T-helper 1 cell treated with Interleukin-12 subunit alpha and Interleukin-12 subunit beta and Interleukin-4 antibody, amounts not matched to agents 30 ng/mL and 1 ng/mL, for 36 hours (primary cell): ENCODE measurements at regions not wholly inside any gene's neighbourhood (a gene's known extent, or its start where the extent isn't known, plus 50 kb on each side); places are given as distances from the start of the nearest gene placed in this dataset.
"Not testable (repeated sequence)": the region's sequence is repeated elsewhere in the genome, so short reads cannot be mapped to it uniquely, and the experiment has no call there.

ENCODE experiments used
- intact Hi-C: fragments of 100-400 bp; cut with micrococcal nuclease; formaldehyde crosslinking; loops from one replicate; pipeline ENCODE4 v1.15.1; 2024

GRCh38 chr3:153437666-153438065 lies 275.6 kb downstream of the RAP2B start:
- intact Hi-C loops = no loop called here

DNA sequence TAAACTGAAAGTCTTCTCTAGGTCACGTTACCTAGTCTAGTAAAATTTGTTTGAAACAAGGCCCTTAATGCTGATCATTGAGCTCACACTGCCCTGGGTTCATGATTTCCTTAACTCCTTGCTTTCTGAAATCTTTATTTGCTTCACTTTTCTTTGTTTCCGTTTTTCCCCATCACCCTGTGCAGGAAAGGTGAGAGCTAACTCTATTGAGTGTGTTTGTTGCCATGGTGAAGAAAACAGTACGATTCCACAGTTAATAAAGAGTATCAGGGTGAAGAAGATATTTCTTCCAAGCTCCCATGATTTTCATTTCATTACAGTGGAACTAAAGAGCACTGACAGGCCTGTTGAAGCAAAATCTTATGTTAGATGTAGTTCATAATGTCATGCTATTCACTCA lies 276.2 kb downstream of the RAP2B start:
- intact Hi-C loops = no loop called here

DNA sequence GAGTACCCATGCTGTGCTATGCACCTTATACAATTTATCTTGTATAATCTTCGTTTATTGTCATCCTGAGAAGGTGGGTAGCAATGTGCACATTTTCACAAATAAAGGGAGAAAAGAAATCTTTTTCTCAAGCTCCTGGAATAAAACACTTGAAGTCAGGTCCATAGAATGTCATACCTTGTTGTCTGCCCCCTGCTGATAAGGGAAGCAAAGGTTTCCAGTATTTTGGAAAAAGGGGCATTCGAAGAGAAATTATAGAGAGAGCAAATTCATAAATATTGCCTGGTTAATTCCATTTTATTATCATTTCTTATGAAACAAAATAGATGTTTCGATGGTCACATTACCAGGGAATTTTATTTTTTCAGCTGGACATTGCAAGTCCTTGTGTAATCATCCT lies 277.8 kb downstream of the RAP2B start:
- intact Hi-C loops = loop anchor here (5.0 kb wide), 3 partner anchors 277 to 397 kb away; partner anchors contain the start of gene RAP2B

DNA sequence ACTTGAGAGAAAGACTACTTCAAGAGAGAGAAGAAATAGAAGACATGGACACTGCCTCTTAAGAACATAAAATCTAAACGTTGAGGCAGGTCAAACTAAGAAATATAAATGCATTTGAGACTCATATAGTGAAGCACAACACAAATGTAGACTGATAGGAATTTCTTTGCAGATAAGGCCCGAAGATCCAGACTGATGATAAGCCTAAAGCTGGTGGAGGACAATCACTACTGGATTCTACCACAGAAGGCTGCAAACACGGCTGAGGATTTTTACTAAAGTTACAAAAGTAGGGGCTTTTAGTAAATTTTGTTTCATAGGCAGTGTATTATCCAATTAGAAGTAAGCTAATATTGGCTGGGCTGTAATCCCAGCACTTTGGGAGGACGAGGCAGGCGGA lies 278.3 kb downstream of the RAP2B start:
- intact Hi-C loops = loop anchor here (5.0 kb wide), 3 partner anchors 278 to 398 kb away; partner anchors contain the start of gene RAP2B

- intact Hi-C loops = loop anchor here (5.0 kb wide), 3 partner anchors 280 to 400 kb away; partner anchors contain the start of gene RAP2B
These were observed 280.4 kb downstream of the RAP2B start for GRCh38 chr3:153442386-153442785.

GRCh38 chr3:153442799-153443487 lies 280.9 kb downstream of the RAP2B start:
- intact Hi-C loops = loop anchor here (5.0 kb wide), 3 partner anchors 281 to 401 kb away; partner anchors contain the start of gene RAP2B

DNA sequence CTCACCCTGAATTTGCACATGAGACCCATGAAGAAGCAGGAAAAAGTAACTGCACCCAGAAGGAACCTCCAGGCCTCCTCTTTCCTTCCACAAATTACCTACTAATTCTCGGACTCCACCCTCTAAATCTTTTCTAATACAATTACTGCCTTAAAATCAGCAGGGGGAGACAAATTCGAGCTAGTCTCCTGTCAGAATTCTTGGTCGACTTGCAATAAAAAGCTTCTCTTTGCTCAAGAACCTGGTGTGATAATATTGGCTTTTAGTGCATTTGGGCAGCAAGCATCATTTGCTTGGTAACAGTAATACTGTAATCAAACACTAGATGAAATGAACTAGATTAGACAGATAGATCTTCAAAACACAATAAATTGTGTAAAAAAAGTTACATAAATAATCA lies 281.9 kb downstream of the RAP2B start:
- intact Hi-C loops = loop anchor here (5.0 kb wide), 3 partner anchors 282 to 402 kb away; partner anchors contain the start of gene RAP2B

DNA sequence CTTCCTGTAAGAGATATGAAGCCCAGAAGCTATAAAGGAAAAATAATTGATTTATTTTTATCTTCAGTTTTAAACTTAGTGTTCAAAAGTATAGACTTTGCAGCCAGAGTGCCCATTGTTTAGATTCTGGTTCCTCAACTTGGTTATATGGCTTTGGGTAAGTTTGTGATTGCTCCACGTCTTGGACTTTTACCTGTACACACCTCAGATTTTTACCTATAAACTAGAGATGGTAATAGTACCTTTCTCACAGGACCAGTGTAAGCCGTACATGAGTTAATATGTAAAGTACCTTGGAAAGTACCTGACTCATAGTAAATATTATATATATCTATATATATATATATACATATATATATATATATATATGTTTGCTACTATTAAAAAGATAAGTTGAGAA lies 283.8 kb downstream of the RAP2B start:
- intact Hi-C loops = no loop called here

DNA sequence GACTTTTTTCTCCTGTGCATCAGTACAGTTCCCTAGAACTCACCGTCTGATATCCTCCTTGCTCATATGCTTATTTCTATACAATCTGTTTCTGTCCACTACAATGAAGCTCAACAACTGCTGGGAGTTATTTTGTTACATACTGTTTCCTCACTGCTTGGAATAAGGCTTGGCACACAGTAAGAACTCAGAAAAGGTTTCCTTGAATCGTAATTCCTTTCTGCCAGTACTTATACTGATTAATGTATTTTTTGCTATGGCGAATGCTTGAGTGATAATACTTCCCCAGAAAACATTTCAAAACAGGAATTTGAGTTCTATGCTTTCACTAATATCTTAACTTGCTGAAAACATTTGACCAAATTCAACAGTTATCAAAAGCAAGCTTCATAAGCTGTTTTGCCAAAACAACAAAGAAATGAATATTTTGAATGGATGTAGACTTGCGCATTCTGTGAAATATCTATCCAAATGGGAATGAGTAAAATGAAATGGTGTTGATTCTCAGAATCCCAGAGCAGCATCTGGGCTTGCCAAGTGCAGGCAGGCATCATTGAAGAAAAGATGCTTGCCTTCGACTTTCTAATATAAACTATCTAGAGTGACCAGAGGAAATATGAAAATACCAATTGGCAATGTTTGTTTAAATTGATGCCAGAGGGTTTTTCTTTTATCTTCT lies 286.3 kb downstream of the RAP2B start:
- intact Hi-C loops = no loop called here

- intact Hi-C loops = no loop called here
These were observed 295.0 kb downstream of the RAP2B start for GRCh38 chr3:153456833-153457545.

DNA sequence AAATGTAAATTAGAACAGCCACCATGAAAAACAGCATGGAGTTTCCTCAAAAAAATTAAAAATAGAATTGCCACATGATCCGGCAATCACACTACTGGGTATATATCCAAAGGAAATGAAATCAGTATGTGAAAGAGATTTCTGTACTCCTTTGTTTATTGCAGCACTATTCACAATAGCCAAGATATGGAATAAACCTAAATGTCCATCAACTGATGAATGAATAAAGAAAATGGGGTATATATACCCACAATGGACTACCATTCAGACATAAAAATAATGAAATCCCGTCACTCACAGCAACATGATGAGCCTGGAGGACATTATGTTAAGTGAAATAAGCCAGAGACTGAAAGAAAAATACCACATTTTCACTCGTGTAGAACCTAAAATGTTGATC lies 296.9 kb downstream of the RAP2B start:
- intact Hi-C loops = no loop called here

GRCh38 chr3:153462545-153462944 lies 300.5 kb downstream of the RAP2B start:
- intact Hi-C loops = no loop called here

GRCh38 chr3:153463895-153464294 lies 301.9 kb downstream of the RAP2B start:
- intact Hi-C loops = no loop called here

GRCh38 chr3:153469162-153469561 lies 307.1 kb downstream of the RAP2B start:
- intact Hi-C loops = no loop called here

DNA sequence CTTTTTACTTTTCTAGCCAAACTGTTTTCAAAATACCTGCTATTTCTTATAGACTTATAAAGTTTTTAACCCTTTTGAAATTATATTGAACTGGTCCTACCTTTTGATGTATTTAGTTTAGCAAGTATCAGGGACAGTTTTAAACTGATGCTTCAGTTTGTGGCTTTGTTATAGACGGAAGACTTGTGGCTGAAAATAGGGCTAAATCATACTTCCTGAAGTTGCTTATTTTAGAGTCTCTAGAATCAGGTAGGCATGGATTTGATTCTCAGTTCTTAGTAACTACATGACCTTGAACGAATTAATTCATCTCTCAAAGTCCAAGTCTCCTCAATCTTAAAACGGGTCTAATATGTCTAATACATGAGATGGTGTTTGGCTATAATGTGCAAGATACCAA lies 322.8 kb downstream of the RAP2B start:
- intact Hi-C loops = no loop called here

- intact Hi-C loops = no loop called here
These were observed 333.4 kb downstream of the RAP2B start for GRCh38 chr3:153495422-153495821.

DNA sequence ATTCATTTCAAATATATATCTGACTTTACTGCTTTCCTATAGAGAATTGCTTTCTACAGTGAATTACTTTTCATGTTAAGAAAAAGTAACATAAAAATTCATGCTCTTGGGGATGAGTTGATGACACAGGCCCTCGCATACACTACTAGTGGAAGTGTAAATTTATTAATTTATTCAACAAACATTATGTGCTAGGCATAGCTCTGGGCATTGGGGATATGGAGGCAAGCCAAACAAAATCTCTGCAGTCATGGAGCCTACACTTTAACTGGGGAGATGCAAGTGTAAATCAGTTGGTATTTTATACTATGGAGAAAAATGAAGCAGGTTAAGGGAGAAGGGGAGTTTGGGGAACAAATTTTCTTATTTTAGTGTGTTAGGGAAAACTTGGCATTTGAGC lies 340.7 kb downstream of the RAP2B start:
- intact Hi-C loops = no loop called here

GRCh38 chr3:153503873-153504272 lies 341.8 kb downstream of the RAP2B start:
- intact Hi-C loops = loop anchor here (1.0 kb wide), 1 partner anchor 13 kb away; no protein-coding TSS in a partner anchor

DNA sequence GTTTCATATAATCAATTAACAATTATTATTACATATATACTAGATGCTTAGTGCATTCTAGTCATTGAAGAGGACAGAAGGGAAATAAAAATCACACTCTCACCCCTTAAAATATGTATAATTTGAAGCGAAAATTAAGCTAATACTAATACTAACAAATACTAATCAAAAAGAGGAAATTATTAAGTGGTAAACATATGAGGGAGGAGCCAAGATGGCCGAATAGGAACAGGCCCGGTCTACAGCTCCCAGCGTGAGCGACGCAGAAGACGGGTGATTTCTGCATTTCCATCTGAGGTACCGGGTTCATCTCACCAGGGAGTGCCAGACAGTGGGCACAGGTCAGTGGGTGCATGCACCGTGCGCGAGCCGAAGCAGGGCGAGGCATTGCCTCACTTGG lies 344.2 kb downstream of the RAP2B start:
- intact Hi-C loops = not testable (repeated sequence)

DNA sequence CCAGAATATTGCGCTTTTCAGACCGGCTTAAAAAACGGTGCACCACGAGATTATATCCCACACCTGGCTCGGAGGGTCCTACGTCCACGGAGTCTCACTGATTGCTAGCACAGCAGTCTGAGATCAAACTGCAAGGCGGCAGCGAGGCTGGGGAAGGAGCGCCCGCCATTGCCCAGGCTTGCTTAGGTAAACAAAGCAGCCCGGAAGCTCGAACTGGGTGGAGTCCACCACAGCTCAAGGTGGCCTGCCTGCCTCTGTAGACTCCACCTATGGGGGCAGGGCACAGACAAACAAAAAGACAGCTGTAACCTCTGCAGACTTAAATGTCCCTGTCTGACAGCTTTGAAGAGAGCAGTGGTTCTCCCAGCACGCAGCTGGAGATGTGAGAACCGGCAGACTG lies 344.7 kb downstream of the RAP2B start:
- intact Hi-C loops = not testable (repeated sequence)

DNA sequence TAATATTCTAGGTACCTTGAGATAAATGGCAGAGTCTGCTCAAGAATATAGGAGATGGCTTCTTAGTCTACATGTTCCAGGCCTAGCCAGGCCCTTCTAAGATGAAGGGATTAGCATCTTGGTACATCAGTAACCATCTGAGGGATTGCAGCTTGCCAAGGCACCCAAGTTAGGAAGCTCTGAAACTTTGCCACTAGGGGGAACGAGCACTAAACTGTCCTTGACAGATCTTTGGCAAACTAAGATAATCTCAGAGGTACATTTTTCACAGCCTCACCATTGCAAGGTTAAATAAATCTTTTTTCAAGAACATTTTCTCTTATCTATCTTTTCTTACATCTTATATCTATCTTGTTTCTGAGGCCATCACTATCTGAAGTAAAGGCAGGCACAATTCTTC lies 351.2 kb downstream of the RAP2B start:
- intact Hi-C loops = loop anchor here (5.0 kb wide), 1 partner anchor 254 kb away; no protein-coding TSS in a partner anchor

DNA sequence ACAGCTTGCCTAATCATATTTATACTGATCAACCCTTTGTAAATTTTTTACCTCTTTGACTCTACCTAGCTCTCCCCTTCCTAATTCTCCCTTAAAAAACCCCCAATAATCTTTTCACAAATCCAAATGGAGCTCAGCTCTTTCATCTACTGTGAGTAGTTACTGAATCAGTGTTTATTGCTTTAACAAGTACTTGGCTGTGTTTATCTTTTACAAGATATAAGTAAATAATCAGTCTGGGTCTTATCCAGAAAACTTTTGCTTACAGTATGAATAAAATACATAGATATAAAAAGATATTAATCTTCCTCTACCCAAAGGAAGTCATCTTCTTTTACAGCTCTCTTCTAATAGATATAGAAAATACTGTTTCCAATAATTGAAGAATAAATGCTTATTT lies 366.4 kb downstream of the RAP2B start:
- intact Hi-C loops = no loop called here
